NCI-H748 (cell line): ENCODE measurements at regions not wholly inside any gene's neighbourhood (a gene's known extent, or its start where the extent isn't known, plus 50 kb on each side); places are given as distances from the start of the nearest gene placed in this dataset.

Experiments used
- DNase-seq: peaks from one replicate; lab custom pipeline; 2025; ENCODE audit not compliant: unreplicated experiment; lab: John Stamatoyannopoulos, UW

GRCh38 chr2:75287624-75288316, 88.5 kb upstream of the TACR1 start:
- DNase-seq, result no peak

- DNase-seq, result no peak
Measured at GRCh38 chr2:75284345-75284744, 85.0 kb upstream of the TACR1 start.

- DNase-seq, result no peak
Measured at GRCh38 chr2:75278821-75279379, 79.6 kb upstream of the TACR1 start.

- DNase-seq, result peak; percentile 22
Measured at GRCh38 chr2:75278314-75278713, 79.0 kb upstream of the TACR1 start.

- DNase-seq, result no peak
Measured at GRCh38 chr2:75277111-75277510, 77.8 kb upstream of the TACR1 start.

- DNase-seq, result no peak
Measured at GRCh38 chr2:75276093-75277029, 77.0 kb upstream of the TACR1 start.

- no peak for DNase-seq
Measured at GRCh38 chr2:75274936-75275335, 75.6 kb upstream of the TACR1 start.

GRCh38 chr2:75268112-75268511, 68.8 kb upstream of the TACR1 start:
- DNase-seq, result no peak

GRCh38 chr2:75261923-75262322, 62.6 kb upstream of the TACR1 start:
- DNase-seq, result no peak

GRCh38 chr2:75260946-75261345, 61.6 kb upstream of the TACR1 start:
- DNase-seq, result no peak

- no peak for DNase-seq
Measured at GRCh38 chr2:75258620-75259019, 59.3 kb upstream of the TACR1 start.

- no peak for DNase-seq
Measured at GRCh38 chr2:75256485-75256884, 57.2 kb upstream of the TACR1 start.

- DNase-seq, result no peak
Measured at GRCh38 chr2:75253526-75253925, 54.2 kb upstream of the TACR1 start.

- no peak for DNase-seq
Measured at GRCh38 chr2:75251896-75252295, 52.6 kb upstream of the TACR1 start.
